Posterior vena cava (tissue), 2 donors: ENCODE measurements at regions not wholly inside any gene's neighbourhood (a gene's known extent, or its start where the extent isn't known, plus 50 kb on each side); places are given as distances from the start of the nearest gene placed in this dataset.
A peak's percentile ranks its signal among the peaks of the same experiment; 100 is the strongest.
"Not testable (repeated sequence)": the region's sequence is repeated elsewhere in the genome, so short reads cannot be mapped to it uniquely, and the experiment has no call there.

Experiments
- DNase-seq: peaks from one replicate; pipeline ENCODE4 v3.0.0-alpha.2; 2020; ENCODE audit warnings: low spot score
- intact Hi-C, 2 donors: fragments of 100-400 bp; cut with DNase I; formaldehyde crosslinking; loops; one replicate each; pipeline versions ENCODE4 v1.14.1 to v1.14.2; 2022 to 2023
- donor health status: DM: yes; HTN: yes; CAD: no.
- donor health status: DM: yes; HTN: yes; CAD: no.

- intact Hi-C loops: no loop called here
- DNase-seq: no peak
These were observed 351.7 kb upstream of the ANKRD30A start for GRCh38 chr10:36773652-36774051.

GRCh38 chr10:36771725-36772124 is 353.7 kb upstream of the ANKRD30A start:
- intact Hi-C loops: no loop called here
- DNase-seq: no peak

- DNase-seq, intact Hi-C loops: not testable (repeated sequence)
These were observed 355.7 kb upstream of the ANKRD30A start for GRCh38 chr10:36769741-36770140.

- DNase-seq: no peak
- intact Hi-C loops: no loop called here
These were observed 358.5 kb upstream of the ANKRD30A start for GRCh38 chr10:36766940-36767339.

GRCh38 chr10:36766415-36766810 is 359.0 kb upstream of the ANKRD30A start:
- no peak for DNase-seq
- intact Hi-C loops: no loop called here

GRCh38 chr10:36765782-36766414 is 359.5 kb upstream of the ANKRD30A start:
- intact Hi-C loops: no loop called here
- DNase-seq: no peak

GRCh38 chr10:36764823-36765222 is 360.6 kb upstream of the ANKRD30A start:
- intact Hi-C loops: no loop called here
- DNase-seq: no peak

- DNase-seq: no peak
- intact Hi-C loops: no loop called here
These were observed 364.3 kb upstream of the ANKRD30A start for GRCh38 chr10:36761121-36761520.

GRCh38 chr10:36759141-36759805 is 366.1 kb upstream of the ANKRD30A start:
- no peak for DNase-seq
- intact Hi-C loops: no loop called here

GRCh38 chr10:36748128-36748871 is 377.1 kb upstream of the ANKRD30A start:
- intact Hi-C loops: no loop called here
- no peak for DNase-seq

GRCh38 chr10:36739884-36740445 is 385.4 kb upstream of the ANKRD30A start:
- no peak for DNase-seq
- intact Hi-C loops: loop anchor here in 1 of 2 donors (5.0 kb wide), 1 partner anchor 1443 kb away; no protein-coding TSS in a partner anchor

- intact Hi-C loops: no loop called here
- no peak for DNase-seq
These were observed 386.5 kb upstream of the ANKRD30A start for GRCh38 chr10:36738738-36739431.

GRCh38 chr10:36736311-36736710 is 389.1 kb upstream of the ANKRD30A start:
- intact Hi-C loops: no loop called here

GRCh38 chr10:36734590-36734989 is 390.8 kb upstream of the ANKRD30A start:
- intact Hi-C loops: not testable (repeated sequence)

More at GRCh38 chr10:36736311-36736710, 389.1 kb upstream of the ANKRD30A start:
- no peak for DNase-seq

GRCh38 chr10:36730316-36730715 is 395.1 kb upstream of the ANKRD30A start:
- intact Hi-C loops: no loop called here
- no peak for DNase-seq

More at GRCh38 chr10:36734590-36734989, 390.8 kb upstream of the ANKRD30A start:
- DNase-seq: not testable (repeated sequence)

- intact Hi-C loops: no loop called here
- no peak for DNase-seq
These were observed 396.8 kb upstream of the ANKRD30A start for GRCh38 chr10:36728626-36729025.

GRCh38 chr10:36725581-36726520 is 399.5 kb upstream of the ANKRD30A start:
- no peak for DNase-seq
- intact Hi-C loops: no loop called here

GRCh38 chr10:36722777-36723176 is 402.6 kb upstream of the ANKRD30A start:
- DNase-seq: peak; percentile 62
- intact Hi-C loops: no loop called here
